B cell (primary cell): ENCODE measurements at regions not wholly inside any gene's neighbourhood (a gene's known extent, or its start where the extent isn't known, plus 50 kb on each side); places are given as distances from the start of the nearest gene placed in this dataset.

Source experiments
- ATAC-seq: fragments of 200-7000 bp; cut with Tn5 transposase; one replicate; pipeline ENCODE4 v1.10.0; 2021; ENCODE audit warnings: low read depth, mild to moderate bottlenecking, moderate number of reproducible peaks, moderate library complexity
- CTCF ChIA-PET: fragments of 350-600 bp; sonication (Branson Sonifier 250); formaldehyde crosslinking; loops from one replicate; lab custom pipeline; 2021; ENCODE audit warnings: antibody characterized with exemption, inconsistent platforms; lab: Charles Lee
- POLR2A ChIA-PET: fragments of 350-600 bp; sonication (Branson Sonifier 250); formaldehyde crosslinking; loops from one replicate; lab custom pipeline; 2021; ENCODE audit warnings: antibody characterized with exemption; lab: Charles Lee
- DNase-seq: peaks from one replicate; pipeline ENCODE4 v3.0.0; 2013
- H2AFZ ChIP-seq: 2 replicates; pipeline ENCODE4 v1.6.1; 2012; ENCODE audit warnings: mild to moderate bottlenecking, low read depth, low read length; ENCODE audit not compliant: insufficient read depth, poor library complexity, severe bottlenecking
- H3K27ac ChIP-seq, 2 donors: 1 replicate in 1 of 2; 2 replicates in 1 of 2; pipeline ENCODE4 v1.5.1; 2012 to 2013; ENCODE audit warnings: low read length in 2 of 2, mild to moderate bottlenecking in 2 of 2, moderate library complexity in 1 of 2
- H3K27me3 ChIP-seq, 4 experiments: fragments of 200-600 bp in 1 of 4; sonication (generic) in 1 of 4; replicated peaks in 1 of 4; 1 replicate in 2 of 4; 2 replicates in 2 of 4; pipeline versions ENCODE4 v1.6.1 to v1.7.0; 2013 to 2016; ENCODE audit warnings: low read length in 3 of 4, mild to moderate bottlenecking in 2 of 4, mixed read lengths in 1 of 4, moderate library complexity in 1 of 4; ENCODE audit not compliant: insufficient read depth in 4 of 4, control insufficient read depth in 3 of 4; ENCODE audit errors: control extremely low read depth in 1 of 4
- H3K36me3 ChIP-seq, 2 experiments: replicated peaks in 1 of 2; 1 replicate in 1 of 2; 2 replicates in 1 of 2; pipeline versions ENCODE4 v1.6.1 to v1.7.1; 2013; ENCODE audit warnings: low read length in 1 of 2; ENCODE audit not compliant: insufficient read depth in 2 of 2, control insufficient read depth in 1 of 2; ENCODE audit errors: control extremely low read depth in 1 of 2, extremely low read depth in 1 of 2
- H3K4me1 ChIP-seq, 2 donors: fragments of 200-600 bp in 1 of 2; sonication (generic) in 1 of 2; 1 replicate in 1 of 2; 2 replicates in 1 of 2; pipeline versions ENCODE4 v1.5.1 to v1.6.1; 2013 to 2017; ENCODE audit warnings: low read length in 2 of 2; ENCODE audit not compliant: control insufficient read depth in 2 of 2, insufficient read depth in 2 of 2
- H3K4me2 ChIP-seq: replicated peaks from 2 replicates; pipeline ENCODE3; 2012; ENCODE audit warnings: mild to moderate bottlenecking, low read depth, low read length; ENCODE audit not compliant: poor library complexity, severe bottlenecking
- H3K4me3 ChIP-seq, 5 experiments: fragments of 200-600 bp in 1 of 5; sonication (generic) in 1 of 5; 1 replicate in 3 of 5; 2 replicates in 2 of 5; pipeline versions ENCODE4 v1.5.1 to v1.7.0; 2011 to 2016; ENCODE audit warnings: low read length in 4 of 5, mild to moderate bottlenecking in 4 of 5, low read depth in 2 of 5, control low read depth in 1 of 5, moderate library complexity in 1 of 5; ENCODE audit not compliant: insufficient read depth in 1 of 5; ENCODE audit errors: control extremely low read depth in 1 of 5, extremely low read depth in 1 of 5
- H3K79me2 ChIP-seq: fragments of 200-600 bp; sonication (generic); one replicate; pipeline ENCODE4 v1.6.0; 2016; ENCODE audit warnings: low read length; ENCODE audit not compliant: control insufficient read depth, insufficient read depth
- H3K9ac ChIP-seq: fragments of 200-600 bp; sonication (generic); 2 replicates; pipeline ENCODE4 v1.6.1; 2017; ENCODE audit warnings: mild to moderate bottlenecking, low read length, moderate library complexity
- H3K9me3 ChIP-seq, 3 donors: one replicate each; pipeline versions ENCODE4 v1.6.1 to v1.7.1; 2013; ENCODE audit warnings: low read length in 2 of 3; ENCODE audit not compliant: control insufficient read depth in 2 of 3, insufficient read depth in 1 of 3; ENCODE audit errors: control extremely low read depth in 1 of 3
- H4K20me1 ChIP-seq: 2 replicates; pipeline ENCODE4 v1.6.0; 2012; ENCODE audit warnings: mild to moderate bottlenecking, low read length; ENCODE audit not compliant: insufficient read depth, control insufficient read depth, poor library complexity, severe bottlenecking
- H3K27ac Mint-ChIP-seq: one replicate; pipeline ENCODE4 v1.8.0; 2021; ENCODE audit warnings: mixed read lengths
- H3K27me3 Mint-ChIP-seq: one replicate; pipeline ENCODE4 v1.8.0; 2021; ENCODE audit warnings: mixed read lengths
- H3K4me1 Mint-ChIP-seq: one replicate; pipeline ENCODE4 v1.8.0; 2021; ENCODE audit warnings: mixed read lengths
- H3K4me3 Mint-ChIP-seq: one replicate; pipeline ENCODE4 v1.8.0; 2021; ENCODE audit warnings: mixed read lengths
- H3K9me3 Mint-ChIP-seq: one replicate; pipeline ENCODE4 v1.8.0; 2022; ENCODE audit warnings: mixed read lengths; ENCODE audit not compliant: insufficient read depth
- EZH2 ChIP-seq: IDR thresholded peaks from 2 replicates; pipeline ENCODE4 v1.6.1; 2012; ENCODE audit warnings: borderline replicate concordance, low read depth, mild to moderate bottlenecking, moderate library complexity, low read length; ENCODE audit not compliant: insufficient read depth, poor library complexity, severe bottlenecking
- WGBS: methylation state at CpG from one replicate; pipeline ENCODE4 v1.1.5; 2013; ENCODE audit warnings: missing lambda C conversion rate; ENCODE audit not compliant: insufficient coverage; 5-methylcytosine and 5-hydroxymethylcytosine counted together
- intact Hi-C: fragments of 100-400 bp; cut with micrococcal nuclease; formaldehyde crosslinking; loops from one replicate; pipeline ENCODE4 v1.10.0; 2022
- TF ChIP-seq, protein P1 (sequence below): fragments of 200-600 bp; IDR thresholded peaks from one replicate; pipeline ENCODE4 v1.8.0; 2022; ENCODE audit warnings: antibody characterized with exemption, mild to moderate bottlenecking

DNA sequence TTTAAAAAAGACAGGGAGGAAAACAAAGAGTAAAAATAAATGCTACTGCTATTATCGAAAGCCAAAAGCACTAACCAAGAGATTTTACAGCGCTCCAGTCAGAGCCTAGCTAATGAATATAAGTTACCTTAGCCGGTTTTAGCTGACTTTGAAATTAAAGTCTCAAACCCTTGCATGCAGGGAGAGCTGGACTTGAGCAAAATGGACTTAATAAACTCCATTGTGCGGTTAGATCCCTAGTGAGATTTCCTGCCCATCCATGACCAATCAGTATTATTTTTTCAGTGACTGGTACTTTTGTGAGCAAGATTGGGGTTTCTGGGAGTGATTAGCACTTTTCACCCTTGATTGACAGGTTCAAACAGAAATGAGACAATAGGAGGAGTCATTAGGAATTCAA, 333.4 kb upstream of the ADGRL2 start:
- no peaks in the 10 kb centered on the region for H3K79me2 ChIP-seq
- no peak overlapping the region for H3K27ac Mint-ChIP-seq
- no peaks in the 10 kb centered on the region for H3K36me3 ChIP-seq
- TF ChIP-seq, protein P1, sequence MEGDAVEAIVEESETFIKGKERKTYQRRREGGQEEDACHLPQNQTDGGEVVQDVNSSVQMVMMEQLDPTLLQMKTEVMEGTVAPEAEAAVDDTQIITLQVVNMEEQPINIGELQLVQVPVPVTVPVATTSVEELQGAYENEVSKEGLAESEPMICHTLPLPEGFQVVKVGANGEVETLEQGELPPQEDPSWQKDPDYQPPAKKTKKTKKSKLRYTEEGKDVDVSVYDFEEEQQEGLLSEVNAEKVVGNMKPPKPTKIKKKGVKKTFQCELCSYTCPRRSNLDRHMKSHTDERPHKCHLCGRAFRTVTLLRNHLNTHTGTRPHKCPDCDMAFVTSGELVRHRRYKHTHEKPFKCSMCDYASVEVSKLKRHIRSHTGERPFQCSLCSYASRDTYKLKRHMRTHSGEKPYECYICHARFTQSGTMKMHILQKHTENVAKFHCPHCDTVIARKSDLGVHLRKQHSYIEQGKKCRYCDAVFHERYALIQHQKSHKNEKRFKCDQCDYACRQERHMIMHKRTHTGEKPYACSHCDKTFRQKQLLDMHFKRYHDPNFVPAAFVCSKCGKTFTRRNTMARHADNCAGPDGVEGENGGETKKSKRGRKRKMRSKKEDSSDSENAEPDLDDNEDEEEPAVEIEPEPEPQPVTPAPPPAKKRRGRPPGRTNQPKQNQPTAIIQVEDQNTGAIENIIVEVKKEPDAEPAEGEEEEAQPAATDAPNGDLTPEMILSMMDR = no peak
- no peak for TF ChIP-seq EZH2
- H3K4me3 ChIP-seq = no peak overlapping the region
- 100% methylated on average over 3 of the region's 4 CpGs for WGBS
- no peaks in the 10 kb centered on the region for H3K9me3 ChIP-seq
- no peak overlapping the region for H2AFZ ChIP-seq
- no peak overlapping the region for H3K9ac ChIP-seq
- H3K9me3 Mint-ChIP-seq = no peaks in the 10 kb centered on the region
- no peaks in the 10 kb centered on the region for H4K20me1 ChIP-seq
- ATAC-seq = no peak
- no peak overlapping the region for H3K27ac ChIP-seq
- ChIA-PET POLR2A (no interaction called here), CTCF (no interaction called here)
- H3K4me3 Mint-ChIP-seq = no peak overlapping the region
- H3K4me1 ChIP-seq = no peaks in the 10 kb centered on the region
- no peak for DNase-seq
- H3K4me1 Mint-ChIP-seq = no peaks in the 10 kb centered on the region
- no peak overlapping the region for H3K4me2 ChIP-seq
- H3K27me3 Mint-ChIP-seq = no peaks in the 10 kb centered on the region
- H3K27me3 ChIP-seq = no peaks in the 10 kb centered on the region
- intact Hi-C loops = no loop called here

DNA sequence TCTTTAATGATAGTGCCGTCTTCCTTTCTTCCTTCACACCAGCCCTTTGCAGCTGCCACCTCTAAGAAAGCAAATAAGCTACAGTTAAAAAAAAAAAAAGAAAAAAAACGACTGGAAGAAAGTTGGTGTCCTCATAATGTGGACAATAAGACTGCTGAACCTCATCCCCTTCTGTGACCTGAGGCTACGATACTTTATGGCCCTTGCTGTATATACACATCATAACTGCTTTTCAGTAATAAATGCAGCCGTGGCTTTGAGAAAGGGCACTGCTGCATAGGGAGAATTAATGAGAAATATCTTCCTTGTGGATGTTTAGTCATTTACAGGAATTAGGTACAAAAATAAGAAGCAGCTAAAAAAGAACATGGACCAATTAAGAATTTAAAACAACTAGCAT, 333.8 kb upstream of the ADGRL2 start:
- H3K4me2 ChIP-seq = no peak overlapping the region
- no peak overlapping the region for H3K4me3 ChIP-seq
- no peaks in the 10 kb centered on the region for H3K79me2 ChIP-seq
- intact Hi-C loops = no loop called here
- H3K36me3 ChIP-seq = no peaks in the 10 kb centered on the region
- TF ChIP-seq, protein P1 = no peak
- no peak for TF ChIP-seq EZH2
- H3K9me3 ChIP-seq = peaks cover 0 to 2% (median 0%) of the 10 kb centered on the region in 3 donors
- no CpG with 5 or more reads among the region's 4 CpGs for WGBS
- ChIA-PET POLR2A (no interaction called here), CTCF (no interaction called here)
- H4K20me1 ChIP-seq = no peaks in the 10 kb centered on the region
- ATAC-seq = no peak
- DNase-seq = no peak
- no peaks in the 10 kb centered on the region for H3K27me3 Mint-ChIP-seq
- H3K27me3 ChIP-seq = no peaks in the 10 kb centered on the region
- H3K9me3 Mint-ChIP-seq = no peaks in the 10 kb centered on the region
- no peak overlapping the region for H2AFZ ChIP-seq
- no peak overlapping the region for H3K27ac ChIP-seq
- H3K4me1 ChIP-seq = no peaks in the 10 kb centered on the region
- H3K9ac ChIP-seq = no peak overlapping the region
- no peak overlapping the region for H3K4me3 Mint-ChIP-seq
- H3K27ac Mint-ChIP-seq = no peak overlapping the region
- H3K4me1 Mint-ChIP-seq = no peaks in the 10 kb centered on the region
